ENCODE measurements at regions not wholly inside any gene's neighbourhood (a gene's known extent, or its start where the extent isn't known, plus 50 kb on each side); places are given as distances from the start of the nearest gene placed in this dataset.

DNA sequence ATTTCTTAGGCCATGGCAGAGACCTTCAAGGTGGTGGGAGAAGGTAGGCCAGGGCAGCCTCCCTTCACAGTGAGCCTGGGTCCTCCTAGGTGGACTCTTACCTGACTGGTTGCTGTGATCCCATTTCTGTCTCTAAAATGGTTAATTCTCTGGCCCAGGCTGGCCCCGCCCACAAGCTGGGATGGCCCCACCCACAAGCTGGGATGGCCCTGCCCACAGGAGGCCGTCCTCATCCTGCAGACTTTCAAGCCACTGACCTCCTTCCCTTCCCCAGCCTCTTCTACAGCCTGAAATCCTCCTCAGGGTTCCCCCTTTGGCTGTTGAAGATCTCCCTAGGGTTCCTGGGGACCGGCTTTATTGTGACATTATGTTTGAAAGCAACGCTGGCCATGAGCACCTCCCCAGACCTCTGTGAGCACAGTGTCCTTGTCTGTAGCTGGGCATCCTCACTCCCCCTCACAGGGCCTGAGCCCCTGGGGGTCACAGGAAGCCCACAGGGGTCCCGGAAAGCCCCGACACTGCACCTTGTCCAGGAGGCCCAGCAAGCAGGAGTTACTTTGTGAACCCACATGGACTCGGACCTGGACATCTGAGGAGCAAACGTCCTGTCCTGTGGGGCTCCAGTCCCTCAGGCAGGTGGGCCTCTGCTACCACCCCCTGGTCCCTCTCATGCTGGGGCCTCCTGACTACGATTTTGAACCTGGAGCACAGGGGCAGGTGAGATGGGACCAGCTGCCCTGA, 621.7 kb downstream of the MATN1 start:
- TF ChIP-seq, protein P1, sequence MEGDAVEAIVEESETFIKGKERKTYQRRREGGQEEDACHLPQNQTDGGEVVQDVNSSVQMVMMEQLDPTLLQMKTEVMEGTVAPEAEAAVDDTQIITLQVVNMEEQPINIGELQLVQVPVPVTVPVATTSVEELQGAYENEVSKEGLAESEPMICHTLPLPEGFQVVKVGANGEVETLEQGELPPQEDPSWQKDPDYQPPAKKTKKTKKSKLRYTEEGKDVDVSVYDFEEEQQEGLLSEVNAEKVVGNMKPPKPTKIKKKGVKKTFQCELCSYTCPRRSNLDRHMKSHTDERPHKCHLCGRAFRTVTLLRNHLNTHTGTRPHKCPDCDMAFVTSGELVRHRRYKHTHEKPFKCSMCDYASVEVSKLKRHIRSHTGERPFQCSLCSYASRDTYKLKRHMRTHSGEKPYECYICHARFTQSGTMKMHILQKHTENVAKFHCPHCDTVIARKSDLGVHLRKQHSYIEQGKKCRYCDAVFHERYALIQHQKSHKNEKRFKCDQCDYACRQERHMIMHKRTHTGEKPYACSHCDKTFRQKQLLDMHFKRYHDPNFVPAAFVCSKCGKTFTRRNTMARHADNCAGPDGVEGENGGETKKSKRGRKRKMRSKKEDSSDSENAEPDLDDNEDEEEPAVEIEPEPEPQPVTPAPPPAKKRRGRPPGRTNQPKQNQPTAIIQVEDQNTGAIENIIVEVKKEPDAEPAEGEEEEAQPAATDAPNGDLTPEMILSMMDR (IDR thresholded peaks at IDR 0.05; ENCODE audit: poor library complexity, severe bottlenecking): no peak
- TF ChIP-seq RAD21 (conservative IDR thresholded peaks at IDR 0.05) (no peak), EP300 (conservative IDR thresholded peaks at IDR 0.05; ENCODE audit: poor library complexity, severe bottlenecking) (no peak), POLR2AphosphoS5 (IDR thresholded peaks at IDR 0.05) (no peak), SMC3 (conservative IDR thresholded peaks at IDR 0.05; ENCODE audit: poor library complexity) (no peak), EZH2 (IDR thresholded peaks at IDR 0.05; ENCODE audit: borderline replicate concordance, insufficient read depth, low read length, poor library complexity, severe bottlenecking) (no peak), TAF1 (IDR thresholded peaks at IDR 0.05; ENCODE audit: low read depth) (no peak)
- TF ChIP-seq, protein P2, sequence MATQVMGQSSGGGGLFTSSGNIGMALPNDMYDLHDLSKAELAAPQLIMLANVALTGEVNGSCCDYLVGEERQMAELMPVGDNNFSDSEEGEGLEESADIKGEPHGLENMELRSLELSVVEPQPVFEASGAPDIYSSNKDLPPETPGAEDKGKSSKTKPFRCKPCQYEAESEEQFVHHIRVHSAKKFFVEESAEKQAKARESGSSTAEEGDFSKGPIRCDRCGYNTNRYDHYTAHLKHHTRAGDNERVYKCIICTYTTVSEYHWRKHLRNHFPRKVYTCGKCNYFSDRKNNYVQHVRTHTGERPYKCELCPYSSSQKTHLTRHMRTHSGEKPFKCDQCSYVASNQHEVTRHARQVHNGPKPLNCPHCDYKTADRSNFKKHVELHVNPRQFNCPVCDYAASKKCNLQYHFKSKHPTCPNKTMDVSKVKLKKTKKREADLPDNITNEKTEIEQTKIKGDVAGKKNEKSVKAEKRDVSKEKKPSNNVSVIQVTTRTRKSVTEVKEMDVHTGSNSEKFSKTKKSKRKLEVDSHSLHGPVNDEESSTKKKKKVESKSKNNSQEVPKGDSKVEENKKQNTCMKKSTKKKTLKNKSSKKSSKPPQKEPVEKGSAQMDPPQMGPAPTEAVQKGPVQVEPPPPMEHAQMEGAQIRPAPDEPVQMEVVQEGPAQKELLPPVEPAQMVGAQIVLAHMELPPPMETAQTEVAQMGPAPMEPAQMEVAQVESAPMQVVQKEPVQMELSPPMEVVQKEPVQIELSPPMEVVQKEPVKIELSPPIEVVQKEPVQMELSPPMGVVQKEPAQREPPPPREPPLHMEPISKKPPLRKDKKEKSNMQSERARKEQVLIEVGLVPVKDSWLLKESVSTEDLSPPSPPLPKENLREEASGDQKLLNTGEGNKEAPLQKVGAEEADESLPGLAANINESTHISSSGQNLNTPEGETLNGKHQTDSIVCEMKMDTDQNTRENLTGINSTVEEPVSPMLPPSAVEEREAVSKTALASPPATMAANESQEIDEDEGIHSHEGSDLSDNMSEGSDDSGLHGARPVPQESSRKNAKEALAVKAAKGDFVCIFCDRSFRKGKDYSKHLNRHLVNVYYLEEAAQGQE (IDR thresholded peaks at IDR 0.05; ENCODE audit: borderline replicate concordance): no peak

Data from neural cell (in vitro differentiated cells).